Stimulated activated CD4-positive, alpha-beta T cell treated with anti-CD3 and anti-CD28 coated beads, Interleukin-2, amount 100 ng/mL, for 4 hours (primary cell): ENCODE measurements at regions not wholly inside any gene's neighbourhood (a gene's known extent, or its start where the extent isn't known, plus 50 kb on each side); places are given as distances from the start of the nearest gene placed in this dataset.

Source experiments
- DNase-seq: peaks from one replicate; pipeline ENCODE4 v3.0.0-alpha.2; 2020; ENCODE audit warnings: low read depth

DNA sequence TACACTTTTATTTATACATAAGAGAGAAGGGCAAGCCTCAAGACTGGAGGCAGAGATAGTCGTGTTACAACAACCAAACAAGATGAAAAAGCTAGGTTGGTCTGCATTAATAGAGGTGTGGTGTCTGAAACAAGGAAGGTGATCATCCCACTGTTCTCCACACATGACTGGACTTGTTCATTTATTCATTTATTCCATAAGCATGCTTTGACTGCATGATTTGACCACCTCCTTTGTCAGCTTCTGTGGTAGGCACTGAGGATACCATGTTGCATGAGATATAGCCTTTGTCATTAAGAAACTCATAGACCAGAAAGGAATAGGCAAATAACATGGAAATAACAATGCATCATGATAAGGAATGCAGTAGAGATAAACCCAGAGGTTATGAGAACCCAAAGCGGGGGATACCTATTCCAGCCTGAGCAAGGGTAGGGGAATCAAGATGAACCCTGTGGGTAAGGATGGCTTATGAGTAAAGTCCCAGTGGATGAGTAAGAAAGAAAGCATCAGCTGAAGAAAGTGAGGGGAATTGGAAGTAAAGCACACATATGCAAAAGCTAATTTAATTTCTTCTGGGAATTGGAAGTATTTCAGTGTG, 173.7 kb upstream of the FGGY start:
- no peak for DNase-seq

DNA sequence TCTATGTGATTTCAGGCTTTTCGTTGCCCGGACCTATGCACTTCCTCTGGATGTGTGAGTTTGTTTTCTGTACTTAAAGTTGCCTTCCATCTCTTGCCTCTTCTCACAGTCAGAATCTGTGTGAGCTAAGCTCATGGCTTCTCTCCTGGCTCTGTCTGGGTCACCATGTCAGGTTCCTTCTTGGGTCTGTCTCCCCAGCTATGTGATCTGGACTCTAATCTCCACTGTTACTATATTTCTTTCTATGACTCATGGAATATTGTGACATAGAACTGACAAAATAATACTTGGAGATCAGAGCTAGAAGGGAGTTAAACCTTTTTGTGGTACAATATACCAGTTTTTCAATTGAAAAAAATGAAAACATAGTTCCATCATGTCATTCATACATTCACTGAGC, 172.7 kb upstream of the FGGY start:
- DNase-seq, result no peak

DNA sequence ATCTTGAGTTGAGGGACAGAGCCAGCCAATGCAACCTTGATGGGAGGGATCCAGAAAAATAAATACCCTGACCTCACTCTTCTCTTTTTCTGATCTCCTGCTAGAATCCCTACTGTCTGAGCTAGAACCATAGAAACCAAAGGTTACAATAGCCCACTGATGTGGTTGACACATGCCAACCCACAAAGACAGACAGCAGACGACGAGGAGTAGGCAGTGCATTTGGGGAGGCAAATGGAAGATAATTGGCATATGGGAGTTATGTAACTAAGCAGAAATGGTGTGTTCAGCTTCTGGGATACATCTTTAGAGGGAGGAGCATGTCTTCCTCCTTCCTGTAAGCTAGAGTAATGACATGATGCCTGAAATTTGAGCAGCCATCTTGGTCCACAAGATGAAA, 171.7 kb upstream of the FGGY start:
- DNase-seq, result no peak

DNA sequence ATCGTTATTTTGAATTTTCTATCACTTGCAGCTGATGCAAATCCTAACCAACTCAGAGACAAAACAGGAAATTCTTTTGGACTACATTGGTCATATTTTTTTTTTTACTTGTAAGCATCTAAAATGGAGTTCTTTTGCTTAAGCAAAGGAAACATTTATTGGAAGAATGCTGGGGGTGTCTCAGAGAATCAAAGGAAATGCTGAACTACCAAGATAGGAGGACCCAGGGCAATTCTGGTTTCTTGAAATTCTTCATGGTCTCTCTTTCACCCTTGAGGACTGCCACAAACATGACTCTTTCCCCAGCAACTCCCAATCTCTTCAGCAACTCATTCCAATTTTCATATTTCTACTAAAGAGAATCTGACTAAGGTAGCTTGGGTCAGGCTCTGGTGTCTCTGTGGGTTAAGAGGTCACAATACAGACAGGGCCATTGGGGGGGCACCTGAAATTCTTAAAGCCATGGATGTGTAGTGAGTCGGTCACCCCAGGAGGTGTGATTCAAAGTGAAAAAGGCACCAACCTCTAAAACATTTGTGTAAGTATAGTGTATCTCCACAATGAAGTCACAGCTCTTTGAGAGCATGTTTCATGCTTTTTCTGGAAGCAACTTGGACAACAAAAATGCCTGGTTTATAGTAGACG, 171.1 kb upstream of the FGGY start:
- no peak for DNase-seq

DNA sequence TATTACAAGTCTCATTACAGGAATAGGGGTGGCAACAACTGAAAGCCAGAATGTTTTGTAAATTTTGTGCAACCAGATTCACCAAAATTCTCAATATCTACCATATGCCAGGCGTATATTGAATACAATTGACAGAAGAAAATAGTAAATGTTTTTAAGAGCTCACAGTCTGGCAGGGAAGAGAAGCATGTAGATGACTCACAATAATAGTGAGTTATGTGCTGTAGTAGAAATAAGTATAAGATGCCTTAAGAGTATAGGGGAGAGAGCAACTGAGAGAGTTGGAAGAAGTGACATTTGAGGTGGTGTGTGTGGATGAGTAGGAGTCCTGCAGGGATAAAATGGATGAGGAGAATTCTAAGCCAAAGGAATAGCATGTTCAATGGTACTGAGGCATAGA, 170.5 kb upstream of the FGGY start:
- DNase-seq, result no peak

DNA sequence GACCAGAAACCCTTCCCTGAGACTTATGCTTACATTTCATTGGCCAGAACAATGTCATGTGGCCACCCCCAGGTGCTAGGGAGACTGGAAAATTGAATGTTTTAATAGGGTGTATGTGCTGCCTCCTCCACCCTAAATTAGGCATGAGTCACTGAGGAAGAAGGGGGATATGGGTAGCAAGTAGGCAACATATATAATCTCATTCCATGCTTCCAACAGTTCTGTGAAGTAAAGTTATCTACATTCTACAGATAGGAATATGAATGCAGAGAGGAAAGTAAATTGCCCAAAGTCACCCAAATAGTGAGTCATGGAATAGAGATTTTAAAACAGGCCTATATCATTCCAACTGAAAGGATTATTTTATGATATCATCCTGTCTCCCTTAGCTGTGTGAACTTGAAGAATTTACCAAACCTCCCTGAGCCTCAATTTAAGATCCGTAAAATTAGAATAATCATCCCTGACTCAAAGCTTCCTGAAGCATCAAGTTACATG, 168.6 kb upstream of the FGGY start:
- no peak for DNase-seq

DNA sequence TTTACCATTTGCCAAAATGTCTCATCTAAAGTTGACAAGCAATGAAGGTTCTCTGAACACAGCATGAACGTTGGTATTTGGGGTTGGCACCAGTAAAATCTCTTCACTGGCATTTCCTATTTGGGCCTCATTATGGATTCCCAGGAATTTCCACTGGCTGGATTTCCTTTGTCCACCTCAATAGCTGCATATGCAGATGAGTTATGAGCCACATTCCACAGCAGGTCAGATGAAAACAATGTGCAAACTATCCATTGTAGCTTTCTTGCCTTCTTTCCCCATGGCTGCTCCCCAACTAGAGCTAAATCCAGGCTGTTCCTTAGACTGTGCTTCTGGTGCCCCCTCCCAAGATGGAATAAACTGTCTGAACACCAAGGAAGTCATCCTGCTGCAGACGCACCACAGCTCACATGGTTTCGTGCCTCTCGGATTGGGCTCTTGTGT, 168.1 kb upstream of the FGGY start:
- DNase-seq, result no peak

DNA sequence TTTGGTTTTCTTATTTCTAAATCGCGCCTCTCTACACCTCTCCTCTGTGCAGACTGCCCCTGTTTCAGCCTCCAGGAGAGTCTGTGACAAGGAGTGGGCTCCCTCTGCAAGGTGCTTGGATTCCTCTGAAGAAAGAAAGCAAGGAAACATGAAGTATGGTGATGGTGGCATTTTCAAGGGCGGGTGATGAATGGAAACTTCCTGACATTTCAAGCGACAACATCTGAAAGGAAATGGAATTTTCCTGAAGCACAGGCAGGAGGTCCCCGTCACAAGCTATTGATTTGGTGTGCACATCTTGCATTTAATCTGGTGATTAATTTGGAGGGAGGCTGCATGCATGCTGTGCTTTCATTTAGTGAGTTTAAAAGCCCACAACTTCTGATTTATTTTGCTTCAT, 164.6 kb upstream of the FGGY start:
- DNase-seq, result no peak

DNA sequence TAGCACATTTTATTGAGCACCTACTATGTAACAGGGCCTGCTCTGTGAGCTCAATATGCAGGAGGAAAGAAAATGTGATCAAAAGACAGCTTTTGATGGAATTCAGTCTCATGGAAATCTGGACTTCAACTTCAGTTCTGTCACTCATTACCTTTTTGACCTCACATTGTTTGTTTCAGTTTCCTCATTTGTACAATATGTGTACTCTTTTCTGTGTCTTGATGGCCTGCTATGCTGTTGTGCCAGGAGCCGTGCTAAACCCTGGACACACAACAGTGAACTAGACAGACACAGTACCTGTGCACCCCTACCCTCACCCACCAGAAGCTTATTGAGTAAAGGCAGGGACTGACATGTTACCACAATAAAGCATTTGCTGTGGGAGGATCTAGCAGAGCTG, 162.9 kb upstream of the FGGY start:
- no peak for DNase-seq

DNA sequence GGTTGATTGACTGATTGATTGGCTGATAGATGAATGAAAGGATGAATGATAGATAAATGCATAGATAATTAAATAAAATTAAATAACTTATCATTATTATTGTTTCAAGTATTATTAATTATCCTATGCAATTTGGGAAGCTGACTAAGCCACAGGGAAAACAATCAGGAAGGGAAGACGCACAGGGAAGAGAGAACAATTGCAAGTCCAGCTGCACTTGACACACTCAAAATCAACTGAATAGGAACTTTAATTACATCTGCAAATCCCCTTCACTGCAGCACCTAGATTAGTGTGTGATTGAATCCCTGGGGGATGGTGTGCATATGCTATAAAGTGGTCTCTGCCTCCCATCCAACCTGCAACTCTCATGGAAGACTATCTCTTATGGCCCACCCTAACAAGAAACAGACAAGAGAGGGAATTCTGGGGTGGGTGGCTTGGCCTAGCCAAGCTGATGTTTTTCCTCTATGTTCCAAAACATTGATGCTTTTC, 161.1 kb upstream of the FGGY start:
- no peak for DNase-seq

DNA sequence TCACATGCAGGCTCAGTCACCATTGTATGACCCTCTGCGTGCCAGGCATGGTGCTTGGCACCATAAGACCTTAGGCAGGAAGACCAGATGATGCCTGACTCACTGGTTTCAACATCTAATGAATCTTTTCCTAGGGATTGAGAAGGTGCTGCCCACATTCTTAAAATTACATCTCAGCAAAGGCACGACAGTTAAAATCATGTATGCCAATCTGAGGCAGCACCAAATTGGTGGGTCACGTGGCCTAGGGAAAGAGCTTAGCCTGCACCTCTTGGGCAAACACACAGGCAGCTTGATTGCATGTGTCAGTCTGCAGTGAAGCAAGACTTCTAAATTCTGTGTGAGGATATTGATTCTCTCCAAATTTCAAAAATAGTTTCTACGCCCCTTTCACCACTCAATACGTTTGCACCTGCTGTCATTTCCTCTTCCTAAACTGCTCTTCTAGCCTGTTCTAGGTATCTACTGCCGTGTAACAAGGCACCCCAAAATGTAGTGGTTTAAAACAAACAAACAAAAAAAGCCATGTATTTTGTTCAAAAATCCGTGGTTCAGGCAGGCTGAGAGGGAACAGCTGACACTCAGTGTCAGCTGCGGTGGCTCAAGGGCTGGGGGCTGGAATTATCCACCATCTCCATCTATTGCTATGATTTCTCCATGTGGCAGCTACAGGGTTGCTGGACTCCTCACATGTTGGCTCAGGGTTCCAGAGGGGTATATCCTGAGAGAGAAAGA, 160.2 kb upstream of the FGGY start:
- DNase-seq, result no peak

DNA sequence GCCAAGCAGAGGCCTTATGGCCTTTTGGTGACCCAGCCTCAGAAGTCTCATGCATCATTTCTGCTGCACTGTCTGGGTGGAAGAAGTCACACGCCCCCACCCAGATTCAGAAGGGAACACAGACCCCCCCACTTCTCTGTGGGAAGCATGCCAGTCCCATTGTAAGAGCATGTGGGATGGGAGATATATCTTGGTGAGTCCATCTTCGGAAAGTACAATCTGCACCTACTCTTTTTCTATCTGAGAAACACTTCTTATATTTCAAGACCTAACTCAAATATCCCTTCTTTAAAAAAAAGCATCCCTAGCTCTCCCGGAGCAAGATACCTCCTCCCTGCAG, 159.6 kb upstream of the FGGY start:
- no peak for DNase-seq

DNA sequence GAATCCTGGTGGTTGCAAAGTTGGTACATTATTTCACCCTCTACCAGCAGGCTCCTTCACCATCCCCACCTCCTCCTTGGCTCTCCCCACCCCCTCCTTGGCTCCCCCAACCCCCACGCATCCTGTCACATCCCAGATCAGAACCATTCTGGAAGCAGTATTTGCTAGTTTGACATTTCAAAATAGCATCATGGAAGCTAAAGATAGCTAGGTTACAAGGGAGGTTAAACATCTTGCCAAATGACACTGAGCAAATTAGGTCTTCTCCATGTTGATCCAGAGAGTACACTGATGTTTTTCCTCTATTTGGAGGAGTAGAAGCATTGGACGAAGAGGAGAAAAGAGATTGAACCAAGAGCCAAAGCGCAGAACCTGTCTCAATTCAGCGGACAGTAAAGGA, 158.9 kb upstream of the FGGY start:
- no peak for DNase-seq

DNA sequence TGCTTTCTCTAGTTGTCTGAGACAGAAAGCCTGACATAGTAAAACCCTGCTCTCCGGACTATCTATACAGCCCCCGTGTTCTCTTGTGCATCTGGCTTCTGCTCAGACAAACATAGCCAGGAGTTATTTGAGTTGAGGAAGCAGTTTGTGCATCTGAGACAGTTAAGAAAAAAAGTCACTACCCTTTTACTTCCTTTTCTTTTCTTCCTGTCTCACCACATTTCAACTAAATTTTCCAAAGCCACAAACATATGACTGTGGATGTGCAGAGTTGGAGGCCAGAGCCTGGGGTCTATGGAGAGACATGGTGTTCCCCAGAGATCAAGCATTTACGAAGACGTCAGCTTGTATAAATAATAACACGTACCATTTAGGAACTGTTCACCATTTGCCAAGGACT, 158.5 kb upstream of the FGGY start:
- no peak for DNase-seq

DNA sequence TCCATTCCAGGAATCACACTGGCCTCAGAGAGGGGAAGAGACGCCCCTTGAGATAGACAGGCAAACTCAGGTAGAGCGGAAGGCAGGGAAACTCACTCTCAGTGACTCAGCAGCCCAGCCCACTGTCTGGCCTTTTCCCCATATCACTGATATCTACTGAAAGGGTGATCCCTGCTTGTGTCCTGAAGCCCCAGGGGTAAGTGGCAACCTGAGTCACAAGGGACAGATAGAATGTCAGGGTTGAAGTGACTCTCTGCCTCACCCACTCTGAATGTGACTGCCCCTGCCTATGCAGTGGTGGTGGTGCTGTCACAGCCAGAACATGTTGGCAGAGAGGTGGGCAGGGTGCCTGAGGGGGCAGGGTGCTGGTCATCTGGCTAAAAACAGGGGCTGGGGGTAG, 157.5 kb upstream of the FGGY start:
- DNase-seq, result no peak

DNA sequence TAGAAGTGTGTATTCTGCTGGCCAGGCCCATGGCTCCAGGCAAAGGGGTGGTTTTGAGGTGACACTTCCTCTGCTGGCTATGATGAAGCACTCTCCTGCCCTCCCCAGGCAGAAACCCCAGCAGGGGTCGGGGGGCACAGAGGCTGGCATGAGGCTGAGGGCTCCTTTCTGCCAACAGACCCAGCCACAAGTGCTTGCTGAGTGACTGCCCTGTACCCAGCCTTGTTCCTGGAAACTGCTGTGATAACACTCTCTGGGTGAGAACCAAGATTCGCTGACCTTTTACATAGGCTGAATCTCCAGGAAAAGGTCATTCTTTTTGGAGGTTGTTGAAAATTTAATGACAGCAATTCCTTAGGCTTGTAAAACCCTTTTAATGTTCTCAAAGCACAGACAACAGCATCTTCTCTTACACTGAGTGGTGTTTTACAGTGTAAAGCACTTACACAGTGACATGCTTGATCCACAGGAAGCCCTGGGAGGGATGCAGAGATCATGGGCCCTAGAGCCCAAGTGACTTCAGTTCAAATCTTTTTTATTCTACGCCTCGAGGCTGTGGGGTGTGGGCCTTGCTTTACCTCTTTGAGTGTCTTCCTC, 155.5 kb upstream of the FGGY start:
- DNase-seq, result no peak

DNA sequence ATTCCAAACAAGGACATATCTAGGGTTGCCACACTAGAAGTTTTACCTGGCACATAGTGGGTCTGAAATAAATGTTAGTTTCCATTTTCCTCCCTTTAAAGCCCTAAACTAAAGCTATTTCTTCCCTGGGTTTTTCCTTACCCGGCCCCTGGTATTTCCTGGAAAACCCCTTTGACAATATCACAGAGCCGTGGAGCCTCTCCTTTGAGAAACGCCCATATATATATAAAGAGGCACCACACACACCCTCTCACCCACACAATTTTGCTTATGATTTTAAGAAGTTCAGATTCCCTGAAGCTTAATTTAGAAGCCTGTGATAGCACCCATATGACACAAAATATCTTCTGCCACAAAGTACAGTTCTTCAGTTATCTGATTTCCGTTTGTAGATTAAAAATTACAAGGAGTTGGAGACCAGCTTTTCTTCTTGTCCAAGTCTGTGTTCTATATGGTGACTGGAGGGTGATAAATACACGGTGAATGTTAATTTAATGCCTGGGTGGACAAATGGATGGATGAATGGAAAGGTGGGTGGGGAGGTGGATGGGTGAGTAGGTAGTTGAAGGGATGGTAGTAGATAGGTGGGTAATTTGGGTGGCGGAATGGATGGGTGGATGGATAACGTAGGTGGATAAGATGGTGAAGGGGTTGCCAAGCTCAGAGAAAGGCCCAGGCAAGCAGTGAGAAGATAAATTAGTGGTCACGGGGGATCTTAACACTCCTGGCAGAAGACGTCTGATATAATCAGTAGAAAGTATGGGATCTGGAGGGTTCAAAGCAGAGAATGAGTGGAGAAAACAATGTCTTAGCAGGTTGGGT, 154.4 kb upstream of the FGGY start:
- no peak for DNase-seq

DNA sequence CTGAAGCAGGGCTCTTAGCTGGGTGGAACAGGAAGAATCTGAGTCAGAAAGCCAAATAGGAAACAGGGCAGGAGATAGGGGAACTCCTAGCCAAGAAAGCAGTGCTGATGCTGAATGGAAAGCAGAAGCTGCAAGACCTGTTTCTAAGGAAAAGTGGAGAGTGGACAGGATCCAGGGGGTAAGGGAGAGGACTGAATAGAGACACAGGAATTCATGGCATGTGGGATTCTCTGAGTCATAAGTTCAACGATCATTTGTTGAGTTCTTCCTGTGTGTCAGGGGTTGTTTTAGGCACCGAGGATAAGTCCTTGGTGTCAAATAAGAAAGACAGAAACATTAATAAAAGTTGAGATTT, 153.8 kb upstream of the FGGY start:
- DNase-seq, result no peak

DNA sequence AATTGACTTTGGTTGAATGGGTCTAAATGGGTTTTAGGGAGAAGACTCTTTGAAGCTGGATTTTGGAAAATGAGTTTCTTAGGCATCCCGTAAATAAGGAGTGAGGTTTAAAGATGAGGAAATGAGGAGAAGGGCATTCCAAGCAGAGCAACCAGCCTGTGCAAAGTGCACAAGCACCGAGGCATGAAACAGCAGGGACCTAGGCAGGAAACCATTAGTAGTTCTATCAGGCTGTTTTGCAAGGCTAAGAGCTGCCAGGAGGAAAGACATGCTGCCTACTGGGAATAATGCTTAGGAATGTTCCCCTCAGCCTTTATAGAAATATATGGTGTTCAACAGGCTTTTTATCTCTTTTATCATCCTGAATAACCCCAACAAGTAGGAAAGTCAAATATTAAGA, 153.1 kb upstream of the FGGY start:
- DNase-seq, result no peak

DNA sequence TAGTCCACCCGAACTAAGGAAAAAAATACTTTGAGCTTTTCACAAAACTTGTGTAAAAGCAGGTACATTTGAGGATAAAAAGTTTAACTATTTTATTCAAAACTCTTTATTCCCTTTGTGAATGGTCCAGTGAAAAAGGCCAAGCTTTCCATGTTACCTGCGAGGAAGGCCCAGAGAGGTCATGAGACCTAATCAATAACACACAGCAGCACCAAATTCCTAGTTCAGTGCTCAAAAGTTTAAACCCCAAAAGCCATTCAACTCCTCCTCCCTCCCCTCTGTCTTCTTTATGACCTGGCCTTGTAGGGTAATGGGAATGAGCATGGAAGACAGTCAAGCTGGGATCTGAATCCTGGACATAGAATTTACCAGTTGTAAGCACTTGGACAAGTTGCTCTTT, 151.9 kb upstream of the FGGY start:
- no peak for DNase-seq

DNA sequence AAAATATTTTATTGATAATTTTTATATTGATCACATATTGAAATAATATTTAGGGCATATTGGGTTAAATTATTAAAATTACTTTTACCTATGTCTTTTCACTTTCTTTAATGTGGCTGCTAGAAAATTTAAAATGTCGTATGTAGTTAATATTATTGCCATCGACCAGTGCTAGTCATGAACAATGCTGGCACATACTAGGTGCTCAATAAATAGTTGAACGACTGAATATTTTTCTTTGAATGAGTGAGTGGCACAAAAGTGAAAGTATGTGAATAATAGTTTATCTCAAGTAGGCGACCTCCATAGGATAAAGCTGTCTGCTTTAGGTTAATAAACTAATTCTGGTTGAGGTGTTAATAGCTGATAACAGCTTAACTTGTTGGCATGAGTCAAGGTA, 150.8 kb upstream of the FGGY start:
- no peak for DNase-seq

DNA sequence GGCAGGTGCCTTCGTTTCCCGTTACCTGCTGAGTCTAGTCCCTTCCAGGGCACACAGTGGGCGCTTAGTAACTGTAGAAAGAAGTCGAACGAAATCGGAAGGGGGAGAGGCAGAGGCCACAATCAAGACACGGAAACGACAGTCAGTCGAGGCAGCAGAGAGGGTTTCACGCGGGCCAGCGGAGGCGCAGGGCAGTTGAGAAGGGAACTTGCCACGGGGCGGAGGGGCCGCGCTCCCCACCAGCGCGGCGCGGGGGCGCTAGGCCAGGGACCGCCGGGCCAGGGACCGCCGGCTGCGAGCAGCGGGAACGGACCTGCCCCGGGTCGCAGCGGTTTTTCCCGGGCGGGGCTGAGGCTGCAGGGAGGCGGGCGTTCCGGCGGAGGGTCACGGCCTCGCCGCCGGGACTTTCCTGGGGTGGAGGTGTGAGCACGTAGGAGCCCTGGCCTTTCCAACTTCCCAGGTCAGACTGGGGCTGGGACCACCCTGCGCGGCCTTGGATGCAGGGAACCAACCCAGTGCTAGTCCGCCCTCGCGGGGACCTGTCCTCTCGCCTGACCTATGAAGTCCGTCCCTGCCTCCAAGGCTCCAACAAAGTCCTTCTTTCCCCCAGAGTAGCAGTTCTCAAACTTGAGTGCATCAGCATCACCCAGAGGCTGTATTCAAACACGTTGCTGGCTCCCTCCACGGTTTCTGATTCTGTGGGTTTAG, 150.1 kb upstream of the FGGY start:
- no peak for DNase-seq
